GM19395 (cell line): ENCODE measurements at regions not wholly inside any gene's neighbourhood (a gene's known extent, or its start where the extent isn't known, plus 50 kb on each side); places are given as distances from the start of the nearest gene placed in this dataset.

Source experiments
- ATAC-seq: cut with Tn5 transposase; IDR thresholded peaks from one replicate; pipeline ENCODE4 v1.9.1; 2021; ENCODE audit warnings: mild to moderate bottlenecking, moderate library complexity; ENCODE audit not compliant: unreplicated experiment

- no peak for ATAC-seq
Measured at GRCh38 chr4:57501720-57502119, 391.5 kb upstream of the IGFBP7 start.

- no peak for ATAC-seq
Measured at GRCh38 chr4:57499786-57500185, 389.6 kb upstream of the IGFBP7 start.

- ATAC-seq = no peak
Measured at GRCh38 chr4:57498251-57498650, 388.1 kb upstream of the IGFBP7 start.

GRCh38 chr4:57496697-57497471, 386.7 kb upstream of the IGFBP7 start:
- ATAC-seq = no peak

GRCh38 chr4:57494821-57495220, 384.6 kb upstream of the IGFBP7 start:
- no peak for ATAC-seq

GRCh38 chr4:57492251-57492878, 382.2 kb upstream of the IGFBP7 start:
- ATAC-seq = no peak

- no peak for ATAC-seq
Measured at GRCh38 chr4:57491388-57491787, 381.2 kb upstream of the IGFBP7 start.

GRCh38 chr4:57490520-57491255, 380.5 kb upstream of the IGFBP7 start:
- no peak for ATAC-seq

- ATAC-seq = no peak
Measured at GRCh38 chr4:57488366-57489162, 378.4 kb upstream of the IGFBP7 start.

GRCh38 chr4:57475424-57475823, 365.2 kb upstream of the IGFBP7 start:
- no peak for ATAC-seq

GRCh38 chr4:57465321-57466056, 355.3 kb upstream of the IGFBP7 start:
- ATAC-seq = no peak

- ATAC-seq = no peak
Measured at GRCh38 chr4:57462843-57463242, 352.7 kb upstream of the IGFBP7 start.

- no peak for ATAC-seq
Measured at GRCh38 chr4:57460967-57461366, 350.8 kb upstream of the IGFBP7 start.

- no peak for ATAC-seq
Measured at GRCh38 chr4:57448901-57449300, 338.7 kb upstream of the IGFBP7 start.

- ATAC-seq = no peak
Measured at GRCh38 chr4:57448452-57448851, 338.3 kb upstream of the IGFBP7 start.

GRCh38 chr4:57446266-57446665, 336.1 kb upstream of the IGFBP7 start:
- ATAC-seq = no peak

- no peak for ATAC-seq
Measured at GRCh38 chr4:57445686-57446085, 335.5 kb upstream of the IGFBP7 start.

- ATAC-seq = no peak
Measured at GRCh38 chr4:57444671-57445070, 334.5 kb upstream of the IGFBP7 start.

- ATAC-seq = no peak
Measured at GRCh38 chr4:57443787-57444186, 333.6 kb upstream of the IGFBP7 start.

- no peak for ATAC-seq
Measured at GRCh38 chr4:57443308-57443707, 333.1 kb upstream of the IGFBP7 start.
